HCT116 (cell line): ENCODE measurements at regions not wholly inside any gene's neighbourhood (a gene's known extent, or its start where the extent isn't known, plus 50 kb on each side); places are given as distances from the start of the nearest gene placed in this dataset.

Source experiments
- ATAC-seq: fragments of 200-7000 bp; cut with Tn5 transposase; 2 replicates; pipeline ENCODE4 v1.9.1; 2020; ENCODE audit warnings: mild to moderate bottlenecking, moderate library complexity
- BruUV-seq: library from RNA; stranded (reverse); fragments of 400-500 nt; replicated peaks from 2 replicates; lab custom pipeline; 2021; lab: Mats Ljungman, UMichigan
- CTCF ChIA-PET: fragments of 300-600 bp; sonication (Branson Sonifier 250); formaldehyde crosslinking; loops from one replicate; lab custom pipeline; 2021; ENCODE audit warnings: antibody characterized with exemption; lab: Charles Lee
- POLR2A ChIA-PET: fragments of 300-600, 350-600 bp; sonication (Branson Sonifier 250); formaldehyde crosslinking; loops from one replicate; lab custom pipeline; 2021; ENCODE audit warnings: antibody characterized with exemption; lab: Charles Lee
- RAD21 ChIA-PET, 2 experiments: fragments of 300-600 bp; sonication (Branson Sonifier 250); formaldehyde crosslinking; loops; one replicate each; lab custom pipeline; 2023; ENCODE audit warnings: low total read pairs in 2 of 2; ENCODE audit not compliant: uncharacterized antibody in 2 of 2, unreplicated experiment in 2 of 2, low non-redundant PET in 1 of 2; lab: Charles Lee
- DNase-seq: peaks from one replicate; pipeline ENCODE4 v3.0.0-alpha.2; 2010; ENCODE audit warnings: low read depth, low spot score
- H2AFZ ChIP-seq: fragments of 200-600 bp; shearing (Covaris generic), sonication (generic); 2 replicates; pipeline ENCODE4 v1.6.1; 2017; ENCODE audit warnings: low read depth, mixed run types, mixed read lengths, antibody characterized with exemption, low read length; ENCODE audit not compliant: poor library complexity, severe bottlenecking
- H3K27ac ChIP-seq: 2 replicates; pipeline ENCODE4 v1.5.1; 2012; ENCODE audit warnings: low read depth, low read length
- H3K27me3 ChIP-seq: fragments of 200-600 bp; sonication (generic); 2 replicates; pipeline ENCODE4 v1.6.1; 2016; ENCODE audit warnings: mixed run types, low read length, mixed read lengths; ENCODE audit not compliant: insufficient read depth
- H3K36me3 ChIP-seq, 2 experiments: fragments of 200-500 bp in 1 of 2; fragments of 200-600 bp in 1 of 2; sonication (Bioruptor generic) in 1 of 2; sonication (generic) in 1 of 2; 2 replicates each; pipeline versions ENCODE4 v1.5.1 to v1.6.1; 2014 to 2016; ENCODE audit warnings: low read length in 2 of 2, inconsistent platforms in 1 of 2, mixed read lengths in 1 of 2, mixed run types in 1 of 2; ENCODE audit not compliant: insufficient read depth in 2 of 2, control insufficient read depth in 1 of 2
- H3K4me1 ChIP-seq, 2 experiments: fragments of 200-600 bp in 1 of 2; sonication (generic) in 1 of 2; 2 replicates each; pipeline versions ENCODE4 v1.5.1 to v1.6.1; 2012 to 2017; ENCODE audit warnings: low read length in 2 of 2, inconsistent platforms in 1 of 2, mild to moderate bottlenecking in 1 of 2, mixed read lengths in 1 of 2, mixed run types in 1 of 2, moderate library complexity in 1 of 2; ENCODE audit not compliant: insufficient read depth in 2 of 2, control insufficient read depth in 1 of 2
- H3K4me2 ChIP-seq: fragments of 200-600 bp; sonication (generic); 2 replicates; pipeline ENCODE4 v1.6.1; 2017; ENCODE audit warnings: mixed run types, low read length, mixed read lengths
- H3K4me3 ChIP-seq, 2 experiments: fragments of 200-600 bp in 1 of 2; sonication (generic) in 1 of 2; replicated peaks in 1 of 2; 2 replicates each; pipeline ENCODE4 v1.5.1; 2011 to 2016; ENCODE audit warnings: low read length in 2 of 2, control low read depth in 1 of 2, low read depth in 1 of 2, mild to moderate bottlenecking in 1 of 2, mixed read lengths in 1 of 2, mixed run types in 1 of 2
- H3K79me2 ChIP-seq: fragments of 200-600 bp; sonication (generic); 2 replicates; pipeline ENCODE4 v1.6.1; 2017; ENCODE audit warnings: mild to moderate bottlenecking, mixed run types, low read length, moderate library complexity, mixed read lengths; ENCODE audit not compliant: insufficient read depth
- H3K9ac ChIP-seq: fragments of 200-600 bp; sonication (generic); 2 replicates; pipeline ENCODE4 v1.6.1; 2016; ENCODE audit warnings: low read length, mixed read lengths
- H3K9me2 ChIP-seq: fragments of 200-600 bp; sonication (generic), shearing (Covaris generic); 2 replicates; pipeline ENCODE4 v1.6.1; 2017; ENCODE audit warnings: mixed run types, mild to moderate bottlenecking, moderate library complexity; ENCODE audit not compliant: insufficient read depth
- H3K9me3 ChIP-seq, 2 experiments: fragments of 200-500 bp in 1 of 2; fragments of 200-600 bp in 1 of 2; sonication (Bioruptor generic) in 1 of 2; sonication (generic) in 1 of 2; 2 replicates each; pipeline ENCODE4 v1.6.1; 2014 to 2017; ENCODE audit warnings: low read length in 2 of 2, mixed read lengths in 2 of 2, inconsistent platforms in 1 of 2, low read depth in 1 of 2, mild to moderate bottlenecking in 1 of 2, mixed run types in 1 of 2, moderate library complexity in 1 of 2; ENCODE audit not compliant: control insufficient read depth in 1 of 2, insufficient read depth in 1 of 2
- H4K20me1 ChIP-seq: fragments of 200-600 bp; sonication (generic), shearing (Covaris generic); 2 replicates; pipeline ENCODE4 v1.6.1; 2017; ENCODE audit warnings: mixed run types, mild to moderate bottlenecking, moderate library complexity; ENCODE audit not compliant: insufficient read depth
- CEBPB ChIP-seq: IDR thresholded peaks from 2 replicates; pipeline ENCODE4 v1.6.1; 2012; ENCODE audit warnings: low read depth
- EGR1 ChIP-seq: IDR thresholded peaks from 2 replicates; pipeline ENCODE4 v1.6.1; 2012; ENCODE audit warnings: low read depth
- EZH2 ChIP-seq: fragments of 200-600 bp; sonication (generic); IDR thresholded peaks from 2 replicates; pipeline ENCODE4 v1.6.1; 2017; ENCODE audit warnings: antibody characterized with exemption, mixed run types
- EZH2phosphoT487 ChIP-seq: fragments of 200-600 bp; IDR thresholded peaks from 2 replicates; pipeline ENCODE4 v1.6.1; 2018; ENCODE audit warnings: antibody characterized with exemption, borderline replicate concordance
- FOSL1 ChIP-seq: IDR thresholded peaks from 2 replicates; pipeline ENCODE4 v1.6.1; 2012; ENCODE audit warnings: low read depth
- JUND ChIP-seq: IDR thresholded peaks from 2 replicates; pipeline ENCODE4 v1.6.1; 2012
- SRF ChIP-seq: IDR thresholded peaks from 2 replicates; pipeline ENCODE4 v1.6.1; 2012; ENCODE audit warnings: low read depth
- TCF7L2 ChIP-seq: IDR thresholded peaks from 2 replicates; pipeline ENCODE4 v1.7.0; 2011; ENCODE audit warnings: borderline replicate concordance, inconsistent platforms; ENCODE audit not compliant: insufficient read depth, insufficient read length; ENCODE audit errors: extremely low read depth
- YY1 ChIP-seq: IDR thresholded peaks from 2 replicates; pipeline ENCODE4 v1.6.1; 2011; ENCODE audit warnings: low read length, low read depth, moderate library complexity, mild to moderate bottlenecking; ENCODE audit not compliant: insufficient replicate concordance; ENCODE audit errors: extremely low read depth
- ZFX ChIP-seq: fragments of 450-650 bp; IDR thresholded peaks from 2 replicates; pipeline ENCODE4 v1.6.1; 2017
- intact Hi-C: fragments of 100-400 bp; cut with micrococcal nuclease; formaldehyde crosslinking; loops from 2 replicates; pipeline ENCODE4 v1.10.0; 2022
- TF ChIP-seq, protein P1 (sequence below): IDR thresholded peaks from 2 replicates; pipeline ENCODE4 v1.6.1; 2011; ENCODE audit warnings: mild to moderate bottlenecking, low read length, moderate library complexity; ENCODE audit not compliant: insufficient replicate concordance; ENCODE audit errors: extremely low read depth
- TF ChIP-seq, protein P2 (sequence below): IDR thresholded peaks from 2 replicates; pipeline ENCODE4 v1.6.1; 2012
- TF ChIP-seq, protein P3 (sequence below): IDR thresholded peaks from 2 replicates; pipeline ENCODE4 v1.6.1; 2012; ENCODE audit warnings: low read depth

DNA sequence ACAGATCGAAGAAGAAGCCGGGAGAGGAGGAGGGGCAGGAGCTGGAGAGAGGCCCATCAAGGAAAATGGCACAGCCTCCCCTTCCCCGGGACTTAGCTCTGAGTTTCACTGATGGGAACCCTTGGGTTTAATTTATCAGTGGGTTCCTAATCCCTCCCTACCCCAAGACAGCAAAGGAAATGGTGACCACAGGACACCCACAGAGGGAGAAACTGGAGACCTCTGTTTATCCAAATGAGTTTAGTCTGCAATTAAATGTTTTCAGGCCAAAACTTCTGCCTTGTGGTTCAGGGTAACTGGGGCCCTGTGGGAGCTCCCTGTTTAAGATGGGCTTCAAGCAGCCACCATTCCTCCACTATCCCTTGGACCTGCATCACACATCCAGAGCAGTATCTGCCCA, 190.8 kb upstream of the TOPAZ1 start:
- peaks cover 3 to 5% of the 10 kb centered on the region in 2 experiments; a peak in 2 of 4 replicates for H3K4me1 ChIP-seq
- H3K27me3 ChIP-seq, result 0 out of 2 replicates have a peak, but pooled peaks cover 6% of the 10 kb centered on the region
- no TSS peak for BruUV-seq
- TF ChIP-seq, protein P1, sequence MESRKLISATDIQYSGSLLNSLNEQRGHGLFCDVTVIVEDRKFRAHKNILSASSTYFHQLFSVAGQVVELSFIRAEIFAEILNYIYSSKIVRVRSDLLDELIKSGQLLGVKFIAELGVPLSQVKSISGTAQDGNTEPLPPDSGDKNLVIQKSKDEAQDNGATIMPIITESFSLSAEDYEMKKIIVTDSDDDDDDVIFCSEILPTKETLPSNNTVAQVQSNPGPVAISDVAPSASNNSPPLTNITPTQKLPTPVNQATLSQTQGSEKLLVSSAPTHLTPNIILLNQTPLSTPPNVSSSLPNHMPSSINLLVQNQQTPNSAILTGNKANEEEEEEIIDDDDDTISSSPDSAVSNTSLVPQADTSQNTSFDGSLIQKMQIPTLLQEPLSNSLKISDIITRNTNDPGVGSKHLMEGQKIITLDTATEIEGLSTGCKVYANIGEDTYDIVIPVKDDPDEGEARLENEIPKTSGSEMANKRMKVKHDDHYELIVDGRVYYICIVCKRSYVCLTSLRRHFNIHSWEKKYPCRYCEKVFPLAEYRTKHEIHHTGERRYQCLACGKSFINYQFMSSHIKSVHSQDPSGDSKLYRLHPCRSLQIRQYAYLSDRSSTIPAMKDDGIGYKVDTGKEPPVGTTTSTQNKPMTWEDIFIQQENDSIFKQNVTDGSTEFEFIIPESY, result no peak
- TF ChIP-seq FOSL1 (no peak), EZH2 (no peak), TCF7L2 (no peak), YY1 (no peak), CEBPB (no peak), SRF (no peak), ZFX (no peak), EZH2phosphoT487 (no peak), JUND (no peak), EGR1 (no peak)
- TF ChIP-seq, protein P2, sequence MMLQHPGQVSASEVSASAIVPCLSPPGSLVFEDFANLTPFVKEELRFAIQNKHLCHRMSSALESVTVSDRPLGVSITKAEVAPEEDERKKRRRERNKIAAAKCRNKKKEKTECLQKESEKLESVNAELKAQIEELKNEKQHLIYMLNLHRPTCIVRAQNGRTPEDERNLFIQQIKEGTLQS, result no peak
- TF ChIP-seq, protein P3, sequence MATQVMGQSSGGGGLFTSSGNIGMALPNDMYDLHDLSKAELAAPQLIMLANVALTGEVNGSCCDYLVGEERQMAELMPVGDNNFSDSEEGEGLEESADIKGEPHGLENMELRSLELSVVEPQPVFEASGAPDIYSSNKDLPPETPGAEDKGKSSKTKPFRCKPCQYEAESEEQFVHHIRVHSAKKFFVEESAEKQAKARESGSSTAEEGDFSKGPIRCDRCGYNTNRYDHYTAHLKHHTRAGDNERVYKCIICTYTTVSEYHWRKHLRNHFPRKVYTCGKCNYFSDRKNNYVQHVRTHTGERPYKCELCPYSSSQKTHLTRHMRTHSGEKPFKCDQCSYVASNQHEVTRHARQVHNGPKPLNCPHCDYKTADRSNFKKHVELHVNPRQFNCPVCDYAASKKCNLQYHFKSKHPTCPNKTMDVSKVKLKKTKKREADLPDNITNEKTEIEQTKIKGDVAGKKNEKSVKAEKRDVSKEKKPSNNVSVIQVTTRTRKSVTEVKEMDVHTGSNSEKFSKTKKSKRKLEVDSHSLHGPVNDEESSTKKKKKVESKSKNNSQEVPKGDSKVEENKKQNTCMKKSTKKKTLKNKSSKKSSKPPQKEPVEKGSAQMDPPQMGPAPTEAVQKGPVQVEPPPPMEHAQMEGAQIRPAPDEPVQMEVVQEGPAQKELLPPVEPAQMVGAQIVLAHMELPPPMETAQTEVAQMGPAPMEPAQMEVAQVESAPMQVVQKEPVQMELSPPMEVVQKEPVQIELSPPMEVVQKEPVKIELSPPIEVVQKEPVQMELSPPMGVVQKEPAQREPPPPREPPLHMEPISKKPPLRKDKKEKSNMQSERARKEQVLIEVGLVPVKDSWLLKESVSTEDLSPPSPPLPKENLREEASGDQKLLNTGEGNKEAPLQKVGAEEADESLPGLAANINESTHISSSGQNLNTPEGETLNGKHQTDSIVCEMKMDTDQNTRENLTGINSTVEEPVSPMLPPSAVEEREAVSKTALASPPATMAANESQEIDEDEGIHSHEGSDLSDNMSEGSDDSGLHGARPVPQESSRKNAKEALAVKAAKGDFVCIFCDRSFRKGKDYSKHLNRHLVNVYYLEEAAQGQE, result no peak
- TF ChIP-seq, all 23 proteins: peak for 0
- H3K4me2 ChIP-seq, result no peak overlapping the region
- ChIA-PET RAD21 (no interaction called here), CTCF (no interaction called here), POLR2A (no interaction called here)
- H3K9me2 ChIP-seq, result 0 out of 2 replicates have a peak, but pooled peaks cover 4% of the 10 kb centered on the region
- DNase-seq, result no peak
- no peaks in the 10 kb centered on the region for H3K79me2 ChIP-seq
- H3K4me3 ChIP-seq, result no peak overlapping the region
- no peaks in the 10 kb centered on the region for H3K9me3 ChIP-seq
- intact Hi-C loops, result no loop called here
- no peak for ATAC-seq
- no peaks in the 10 kb centered on the region for H3K36me3 ChIP-seq
- H3K27ac ChIP-seq, result no peak overlapping the region
- H3K9ac ChIP-seq, result no peak overlapping the region
- no peak overlapping the region for H2AFZ ChIP-seq
- no peaks in the 10 kb centered on the region for H4K20me1 ChIP-seq
